HCT116 (cell line): ENCODE measurements at regions not wholly inside any gene's neighbourhood (a gene's known extent, or its start where the extent isn't known, plus 50 kb on each side); places are given as distances from the start of the nearest gene placed in this dataset.

Source experiments
- ATAC-seq: fragments of 200-7000 bp; cut with Tn5 transposase; 2 replicates; pipeline ENCODE4 v1.9.1; 2020; ENCODE audit warnings: mild to moderate bottlenecking, moderate library complexity
- BruUV-seq: library from RNA; stranded (reverse); fragments of 400-500 nt; replicated peaks from 2 replicates; lab custom pipeline; 2021; lab: Mats Ljungman, UMichigan
- CTCF ChIA-PET: fragments of 300-600 bp; sonication (Branson Sonifier 250); formaldehyde crosslinking; loops from one replicate; lab custom pipeline; 2021; ENCODE audit warnings: antibody characterized with exemption; lab: Charles Lee
- POLR2A ChIA-PET: fragments of 300-600, 350-600 bp; sonication (Branson Sonifier 250); formaldehyde crosslinking; loops from one replicate; lab custom pipeline; 2021; ENCODE audit warnings: antibody characterized with exemption; lab: Charles Lee
- RAD21 ChIA-PET, 2 experiments: fragments of 300-600 bp; sonication (Branson Sonifier 250); formaldehyde crosslinking; loops; one replicate each; lab custom pipeline; 2023; ENCODE audit warnings: low total read pairs in 2 of 2; ENCODE audit not compliant: uncharacterized antibody in 2 of 2, unreplicated experiment in 2 of 2, low non-redundant PET in 1 of 2; lab: Charles Lee
- DNase-seq: peaks from one replicate; pipeline ENCODE4 v3.0.0-alpha.2; 2010; ENCODE audit warnings: low read depth, low spot score
- H2AFZ ChIP-seq: fragments of 200-600 bp; shearing (Covaris generic), sonication (generic); 2 replicates; pipeline ENCODE4 v1.6.1; 2017; ENCODE audit warnings: low read depth, mixed run types, mixed read lengths, antibody characterized with exemption, low read length; ENCODE audit not compliant: poor library complexity, severe bottlenecking
- H3K27ac ChIP-seq: 2 replicates; pipeline ENCODE4 v1.5.1; 2012; ENCODE audit warnings: low read depth, low read length
- H3K27me3 ChIP-seq: fragments of 200-600 bp; sonication (generic); 2 replicates; pipeline ENCODE4 v1.6.1; 2016; ENCODE audit warnings: mixed run types, low read length, mixed read lengths; ENCODE audit not compliant: insufficient read depth
- H3K36me3 ChIP-seq, 2 experiments: fragments of 200-500 bp in 1 of 2; fragments of 200-600 bp in 1 of 2; sonication (Bioruptor generic) in 1 of 2; sonication (generic) in 1 of 2; 2 replicates each; pipeline versions ENCODE4 v1.5.1 to v1.6.1; 2014 to 2016; ENCODE audit warnings: low read length in 2 of 2, inconsistent platforms in 1 of 2, mixed read lengths in 1 of 2, mixed run types in 1 of 2; ENCODE audit not compliant: insufficient read depth in 2 of 2, control insufficient read depth in 1 of 2
- H3K4me1 ChIP-seq, 2 experiments: fragments of 200-600 bp in 1 of 2; sonication (generic) in 1 of 2; 2 replicates each; pipeline versions ENCODE4 v1.5.1 to v1.6.1; 2012 to 2017; ENCODE audit warnings: low read length in 2 of 2, inconsistent platforms in 1 of 2, mild to moderate bottlenecking in 1 of 2, mixed read lengths in 1 of 2, mixed run types in 1 of 2, moderate library complexity in 1 of 2; ENCODE audit not compliant: insufficient read depth in 2 of 2, control insufficient read depth in 1 of 2
- H3K4me2 ChIP-seq: fragments of 200-600 bp; sonication (generic); 2 replicates; pipeline ENCODE4 v1.6.1; 2017; ENCODE audit warnings: mixed run types, low read length, mixed read lengths
- H3K4me3 ChIP-seq, 2 experiments: fragments of 200-600 bp in 1 of 2; sonication (generic) in 1 of 2; replicated peaks in 1 of 2; 2 replicates each; pipeline ENCODE4 v1.5.1; 2011 to 2016; ENCODE audit warnings: low read length in 2 of 2, control low read depth in 1 of 2, low read depth in 1 of 2, mild to moderate bottlenecking in 1 of 2, mixed read lengths in 1 of 2, mixed run types in 1 of 2
- H3K79me2 ChIP-seq: fragments of 200-600 bp; sonication (generic); 2 replicates; pipeline ENCODE4 v1.6.1; 2017; ENCODE audit warnings: mild to moderate bottlenecking, mixed run types, low read length, moderate library complexity, mixed read lengths; ENCODE audit not compliant: insufficient read depth
- H3K9ac ChIP-seq: fragments of 200-600 bp; sonication (generic); 2 replicates; pipeline ENCODE4 v1.6.1; 2016; ENCODE audit warnings: low read length, mixed read lengths
- H3K9me2 ChIP-seq: fragments of 200-600 bp; sonication (generic), shearing (Covaris generic); 2 replicates; pipeline ENCODE4 v1.6.1; 2017; ENCODE audit warnings: mixed run types, mild to moderate bottlenecking, moderate library complexity; ENCODE audit not compliant: insufficient read depth
- H3K9me3 ChIP-seq, 2 experiments: fragments of 200-500 bp in 1 of 2; fragments of 200-600 bp in 1 of 2; sonication (Bioruptor generic) in 1 of 2; sonication (generic) in 1 of 2; 2 replicates each; pipeline ENCODE4 v1.6.1; 2014 to 2017; ENCODE audit warnings: low read length in 2 of 2, mixed read lengths in 2 of 2, inconsistent platforms in 1 of 2, low read depth in 1 of 2, mild to moderate bottlenecking in 1 of 2, mixed run types in 1 of 2, moderate library complexity in 1 of 2; ENCODE audit not compliant: control insufficient read depth in 1 of 2, insufficient read depth in 1 of 2
- H4K20me1 ChIP-seq: fragments of 200-600 bp; sonication (generic), shearing (Covaris generic); 2 replicates; pipeline ENCODE4 v1.6.1; 2017; ENCODE audit warnings: mixed run types, mild to moderate bottlenecking, moderate library complexity; ENCODE audit not compliant: insufficient read depth
- CBX3 ChIP-seq: IDR thresholded peaks from 2 replicates; pipeline ENCODE4 v1.6.1; 2012; ENCODE audit warnings: low read depth
- CEBPB ChIP-seq: IDR thresholded peaks from 2 replicates; pipeline ENCODE4 v1.6.1; 2012; ENCODE audit warnings: low read depth
- POLR2A ChIP-seq: IDR thresholded peaks from 2 replicates; pipeline ENCODE4 v1.7.0; 2011; ENCODE audit warnings: borderline replicate concordance; ENCODE audit not compliant: insufficient read depth, insufficient read length; ENCODE audit errors: extremely low read depth
- POLR2AphosphoS5 ChIP-seq: IDR thresholded peaks from 2 replicates; pipeline ENCODE4 v1.6.1; 2011; ENCODE audit warnings: mild to moderate bottlenecking, low read depth, low read length, moderate library complexity
- RAD21 ChIP-seq: IDR thresholded peaks from 2 replicates; pipeline ENCODE4 v1.6.1; 2012; ENCODE audit warnings: low read depth, mild to moderate bottlenecking
- REST ChIP-seq: IDR thresholded peaks from 2 replicates; pipeline ENCODE4 v1.6.1; 2012; ENCODE audit warnings: low read depth
- SIN3A ChIP-seq: IDR thresholded peaks from 2 replicates; pipeline ENCODE4 v1.6.1; 2012; ENCODE audit warnings: low read depth
- SRF ChIP-seq: IDR thresholded peaks from 2 replicates; pipeline ENCODE4 v1.6.1; 2012; ENCODE audit warnings: low read depth
- TCF7L2 ChIP-seq: IDR thresholded peaks from 2 replicates; pipeline ENCODE4 v1.7.0; 2011; ENCODE audit warnings: borderline replicate concordance, inconsistent platforms; ENCODE audit not compliant: insufficient read depth, insufficient read length; ENCODE audit errors: extremely low read depth
- ZFX ChIP-seq: fragments of 450-650 bp; IDR thresholded peaks from 2 replicates; pipeline ENCODE4 v1.6.1; 2017
- ZNF274 ChIP-seq: fragments of 200-500 bp; sonication (Bioruptor generic); IDR thresholded peaks from 2 replicates; pipeline ENCODE4 v1.6.1; 2014; ENCODE audit warnings: mild to moderate bottlenecking, low read depth, low read length, inconsistent platforms
- intact Hi-C: fragments of 100-400 bp; cut with micrococcal nuclease; formaldehyde crosslinking; loops from 2 replicates; pipeline ENCODE4 v1.10.0; 2022
- TF ChIP-seq, protein P1 (sequence below): IDR thresholded peaks from 2 replicates; pipeline ENCODE4 v1.6.1; 2012

GRCh38 chr2:176665086-176665485 is 395.8 kb downstream of the MTX2 start:
- H3K4me1 ChIP-seq, result no peaks in the 10 kb centered on the region
- H3K4me2 ChIP-seq, result no peak overlapping the region
- no peak overlapping the region for H3K9ac ChIP-seq
- no peak overlapping the region for H2AFZ ChIP-seq
- RAD21 ChIA-PET, result no interaction called here
- no peaks in the 10 kb centered on the region for H3K9me2 ChIP-seq
- DNase-seq (no peak), ATAC-seq (no peak)
- no peaks in the 10 kb centered on the region for H3K79me2 ChIP-seq
- H4K20me1 ChIP-seq, result no peaks in the 10 kb centered on the region
- POLR2A ChIA-PET, result no interaction called here
- H3K27me3 ChIP-seq, result peaks cover 25% of the 10 kb centered on the region
- no peak overlapping the region for H3K4me3 ChIP-seq
- TF ChIP-seq CEBPB, result no peak
- no peak for TF ChIP-seq SRF
- TF ChIP-seq, protein P1, sequence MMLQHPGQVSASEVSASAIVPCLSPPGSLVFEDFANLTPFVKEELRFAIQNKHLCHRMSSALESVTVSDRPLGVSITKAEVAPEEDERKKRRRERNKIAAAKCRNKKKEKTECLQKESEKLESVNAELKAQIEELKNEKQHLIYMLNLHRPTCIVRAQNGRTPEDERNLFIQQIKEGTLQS, result no peak
- TF ChIP-seq, all 23 proteins: peak for 0
- Histone ChIP-seq H3K36me3 (no peaks in the 10 kb centered on the region), H3K27ac (no peak overlapping the region), H3K9me3 (no peaks in the 10 kb centered on the region)
- BruUV-seq, result no TSS peak
- CTCF ChIA-PET, result interaction anchor here (1.2 to 7.7 kb wide), 2 partner anchors 12 to 484 kb away, joined by 5 to 66 read pairs; no protein-coding TSS in a partner anchor
- intact Hi-C loops, result no loop called here

GRCh38 chr2:176668912-176669311 is 399.7 kb downstream of the MTX2 start:
- Histone ChIP-seq H3K27me3 (peaks cover 51% of the 10 kb centered on the region), H3K4me2 (no peak overlapping the region), H3K36me3 (no peaks in the 10 kb centered on the region), H2AFZ (no peak overlapping the region), H3K9me3 (no peaks in the 10 kb centered on the region), H4K20me1 (no peaks in the 10 kb centered on the region), H3K9me2 (no peaks in the 10 kb centered on the region), H3K4me1 (no peaks in the 10 kb centered on the region), H3K9ac (no peak overlapping the region), H3K27ac (no peak overlapping the region), H3K79me2 (no peaks in the 10 kb centered on the region), H3K4me3 (no peak overlapping the region)
- ChIA-PET CTCF (interaction anchor here (7.7 kb wide), 1 partner anchor 15 kb away, joined by 66 read pairs; no protein-coding TSS in a partner anchor), RAD21 (no interaction called here), POLR2A (no interaction called here)
- no peak for DNase-seq
- TF ChIP-seq SIN3A, result no peak
- TF ChIP-seq POLR2AphosphoS5, result no peak
- TF ChIP-seq REST, result no peak
- no peak for TF ChIP-seq POLR2A
- TF ChIP-seq SRF, result no peak
- no peak for TF ChIP-seq CEBPB
- TF ChIP-seq RAD21, result no peak
- TF ChIP-seq ZFX, result no peak
- TF ChIP-seq TCF7L2, result no peak
- TF ChIP-seq ZNF274, result no peak
- TF ChIP-seq CBX3, result no peak
- no peak for ATAC-seq
- intact Hi-C loops, result no loop called here
- no TSS peak for BruUV-seq
